Neural cell (in vitro differentiated cells): ENCODE measurements at regions not wholly inside any gene's neighbourhood (a gene's known extent, or its start where the extent isn't known, plus 50 kb on each side); places are given as distances from the start of the nearest gene placed in this dataset.

Experiments
- H2AFZ ChIP-seq: fragments of 200-600, 300-800 bp; sonication (generic), shearing (Covaris generic); 2 replicates; pipeline ENCODE4 v1.6.0; 2014; ENCODE audit warnings: low read depth, mild to moderate bottlenecking, antibody characterized with exemption, low read length, moderate library complexity
- H3F3A ChIP-seq: fragments of 200-600 bp; shearing (Covaris generic); 2 replicates; pipeline ENCODE4 v1.6.1; 2016; ENCODE audit warnings: mild to moderate bottlenecking, moderate library complexity, mixed read lengths, antibody characterized with exemption, low read length; ENCODE audit not compliant: insufficient read depth, poor library complexity, severe bottlenecking
- H3K27ac ChIP-seq: fragments of 200-600, 300-800 bp; sonication (generic), shearing (Covaris generic); 2 replicates; pipeline ENCODE4 v1.5.1; 2014; ENCODE audit warnings: mild to moderate bottlenecking, low read length, moderate library complexity
- H3K27me3 ChIP-seq: fragments of 300-800, 200-600 bp; sonication (generic), shearing (Covaris generic); 2 replicates; pipeline ENCODE4 v1.6.0; 2014; ENCODE audit warnings: mild to moderate bottlenecking, low read depth, low read length, moderate library complexity; ENCODE audit not compliant: insufficient read depth
- H3K36me3 ChIP-seq: fragments of 300-800, 200-600 bp; sonication (generic), shearing (Covaris generic); 2 replicates; pipeline ENCODE4 v1.5.1; 2014; ENCODE audit warnings: mild to moderate bottlenecking, antibody characterized with exemption, low read length, moderate library complexity; ENCODE audit not compliant: insufficient read depth
- H3K4me2 ChIP-seq: fragments of 300-800, 200-600 bp; sonication (generic), shearing (Covaris generic); 2 replicates; pipeline ENCODE4 v1.6.0; 2014; ENCODE audit warnings: mild to moderate bottlenecking, low read length
- H3K4me3 ChIP-seq: fragments of 300-800, 200-600 bp; sonication (generic), shearing (Covaris generic); 2 replicates; pipeline ENCODE4 v1.5.1; 2014; ENCODE audit warnings: mild to moderate bottlenecking, low read length, moderate library complexity
- H3K79me2 ChIP-seq: fragments of 200-600 bp; shearing (Covaris generic); replicated peaks from 2 replicates; pipeline ENCODE4 v1.6.0; 2014; ENCODE audit warnings: mild to moderate bottlenecking, low read length, moderate library complexity; ENCODE audit not compliant: insufficient read depth
- H3K9ac ChIP-seq: fragments of 300-800, 200-600 bp; sonication (generic), shearing (Covaris generic); 2 replicates; pipeline ENCODE4 v1.6.1; 2016; ENCODE audit warnings: mild to moderate bottlenecking, low read length, mixed read lengths
- H3K9me2 ChIP-seq: fragments of 200-600 bp; shearing (Covaris generic); 2 replicates; pipeline ENCODE4 v1.6.1; 2016; ENCODE audit warnings: mild to moderate bottlenecking, low read length, mixed read lengths; ENCODE audit not compliant: insufficient read depth
- H3K9me3 ChIP-seq: fragments of 200-600, 300-800 bp; sonication (generic), shearing (Covaris generic); 2 replicates; pipeline ENCODE4 v1.6.1; 2016; ENCODE audit warnings: mild to moderate bottlenecking, mixed run types, low read length, moderate library complexity, mixed read lengths
- H4K20me1 ChIP-seq: fragments of 200-600 bp; shearing (Covaris generic); 2 replicates; pipeline ENCODE4 v1.6.1; 2016; ENCODE audit warnings: mild to moderate bottlenecking, mixed run types; ENCODE audit not compliant: insufficient read depth
- EP300 ChIP-seq: fragments of 450-650 bp; conservative IDR thresholded peaks from 2 replicates; pipeline ENCODE4 v1.6.1; 2014; ENCODE audit warnings: antibody characterized with exemption, mild to moderate bottlenecking, moderate library complexity; ENCODE audit not compliant: poor library complexity, severe bottlenecking
- EZH2 ChIP-seq: fragments of 200-600, 300-800 bp; shearing (Covaris generic), sonication (generic); IDR thresholded peaks from 2 replicates; pipeline ENCODE4 v1.6.1; 2014; ENCODE audit warnings: antibody characterized with exemption, low read length, borderline replicate concordance, mild to moderate bottlenecking; ENCODE audit not compliant: insufficient read depth, poor library complexity, severe bottlenecking
- MXI1 ChIP-seq: fragments of 450-650 bp; conservative IDR thresholded peaks from 2 replicates; pipeline ENCODE4 v1.6.1; 2014; ENCODE audit warnings: antibody characterized with exemption, mild to moderate bottlenecking; ENCODE audit not compliant: poor library complexity, severe bottlenecking
- POLR2AphosphoS5 ChIP-seq: IDR thresholded peaks from 2 replicates; pipeline ENCODE4 v1.6.1; 2012
- RAD21 ChIP-seq: fragments of 450-650 bp; conservative IDR thresholded peaks from 2 replicates; pipeline ENCODE4 v1.6.1; 2014; ENCODE audit warnings: antibody characterized with exemption, mild to moderate bottlenecking, moderate library complexity
- SMC3 ChIP-seq: fragments of 450-650 bp; conservative IDR thresholded peaks from 2 replicates; pipeline ENCODE4 v1.6.1; 2014; ENCODE audit warnings: antibody characterized with exemption, mild to moderate bottlenecking, moderate library complexity; ENCODE audit not compliant: poor library complexity
- TAF1 ChIP-seq: IDR thresholded peaks from 2 replicates; pipeline ENCODE4 v1.6.1; 2012; ENCODE audit warnings: low read depth
- TF ChIP-seq, protein P1 (sequence below): IDR thresholded peaks from 2 replicates; pipeline ENCODE4 v1.6.1; 2012; ENCODE audit warnings: borderline replicate concordance
- TF ChIP-seq, protein P2 (sequence below): fragments of 450-650 bp; IDR thresholded peaks from 2 replicates; pipeline ENCODE4 v1.5.1; 2014; ENCODE audit warnings: antibody characterized with exemption, mild to moderate bottlenecking, moderate library complexity; ENCODE audit not compliant: poor library complexity, severe bottlenecking

DNA sequence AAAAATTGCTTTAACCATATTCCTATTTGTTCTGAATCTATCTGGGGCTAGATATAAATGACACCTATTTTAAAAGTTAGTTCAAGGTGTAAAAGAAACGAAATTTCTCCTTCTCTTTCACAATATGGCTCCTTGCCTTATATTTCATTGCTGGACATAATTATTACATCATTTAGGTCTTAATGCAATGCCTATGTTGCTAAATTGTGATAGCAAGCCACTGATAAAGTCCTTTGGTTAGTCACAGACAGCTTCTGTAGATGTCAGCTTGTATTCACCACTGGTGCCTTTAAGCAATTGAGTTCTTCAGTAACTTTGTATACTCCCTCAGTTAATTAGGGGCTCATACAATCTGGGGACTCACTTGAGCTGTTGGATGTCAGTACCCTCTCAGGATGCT is 1236.6 kb downstream of the GATA3 start:
- Histone ChIP-seq H2AFZ (no peak overlapping the region), H3K4me2 (no peak overlapping the region), H3K27me3 (no peaks in the 10 kb centered on the region), H3K27ac (no peak overlapping the region), H3K9me3 (no peaks in the 10 kb centered on the region), H3K9me2 (no peaks in the 10 kb centered on the region), H3K4me3 (no peak overlapping the region), H3K79me2 (no peaks in the 10 kb centered on the region), H3F3A (no peaks in the 10 kb centered on the region), H4K20me1 (no peaks in the 10 kb centered on the region), H3K36me3 (no peaks in the 10 kb centered on the region), H3K9ac (no peak overlapping the region)
- TF ChIP-seq TAF1 (no peak), EZH2 (no peak), POLR2AphosphoS5 (no peak), SMC3 (no peak), MXI1 (no peak), RAD21 (no peak), EP300 (no peak)
- TF ChIP-seq, protein P1, sequence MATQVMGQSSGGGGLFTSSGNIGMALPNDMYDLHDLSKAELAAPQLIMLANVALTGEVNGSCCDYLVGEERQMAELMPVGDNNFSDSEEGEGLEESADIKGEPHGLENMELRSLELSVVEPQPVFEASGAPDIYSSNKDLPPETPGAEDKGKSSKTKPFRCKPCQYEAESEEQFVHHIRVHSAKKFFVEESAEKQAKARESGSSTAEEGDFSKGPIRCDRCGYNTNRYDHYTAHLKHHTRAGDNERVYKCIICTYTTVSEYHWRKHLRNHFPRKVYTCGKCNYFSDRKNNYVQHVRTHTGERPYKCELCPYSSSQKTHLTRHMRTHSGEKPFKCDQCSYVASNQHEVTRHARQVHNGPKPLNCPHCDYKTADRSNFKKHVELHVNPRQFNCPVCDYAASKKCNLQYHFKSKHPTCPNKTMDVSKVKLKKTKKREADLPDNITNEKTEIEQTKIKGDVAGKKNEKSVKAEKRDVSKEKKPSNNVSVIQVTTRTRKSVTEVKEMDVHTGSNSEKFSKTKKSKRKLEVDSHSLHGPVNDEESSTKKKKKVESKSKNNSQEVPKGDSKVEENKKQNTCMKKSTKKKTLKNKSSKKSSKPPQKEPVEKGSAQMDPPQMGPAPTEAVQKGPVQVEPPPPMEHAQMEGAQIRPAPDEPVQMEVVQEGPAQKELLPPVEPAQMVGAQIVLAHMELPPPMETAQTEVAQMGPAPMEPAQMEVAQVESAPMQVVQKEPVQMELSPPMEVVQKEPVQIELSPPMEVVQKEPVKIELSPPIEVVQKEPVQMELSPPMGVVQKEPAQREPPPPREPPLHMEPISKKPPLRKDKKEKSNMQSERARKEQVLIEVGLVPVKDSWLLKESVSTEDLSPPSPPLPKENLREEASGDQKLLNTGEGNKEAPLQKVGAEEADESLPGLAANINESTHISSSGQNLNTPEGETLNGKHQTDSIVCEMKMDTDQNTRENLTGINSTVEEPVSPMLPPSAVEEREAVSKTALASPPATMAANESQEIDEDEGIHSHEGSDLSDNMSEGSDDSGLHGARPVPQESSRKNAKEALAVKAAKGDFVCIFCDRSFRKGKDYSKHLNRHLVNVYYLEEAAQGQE = no peak
- TF ChIP-seq, protein P2, sequence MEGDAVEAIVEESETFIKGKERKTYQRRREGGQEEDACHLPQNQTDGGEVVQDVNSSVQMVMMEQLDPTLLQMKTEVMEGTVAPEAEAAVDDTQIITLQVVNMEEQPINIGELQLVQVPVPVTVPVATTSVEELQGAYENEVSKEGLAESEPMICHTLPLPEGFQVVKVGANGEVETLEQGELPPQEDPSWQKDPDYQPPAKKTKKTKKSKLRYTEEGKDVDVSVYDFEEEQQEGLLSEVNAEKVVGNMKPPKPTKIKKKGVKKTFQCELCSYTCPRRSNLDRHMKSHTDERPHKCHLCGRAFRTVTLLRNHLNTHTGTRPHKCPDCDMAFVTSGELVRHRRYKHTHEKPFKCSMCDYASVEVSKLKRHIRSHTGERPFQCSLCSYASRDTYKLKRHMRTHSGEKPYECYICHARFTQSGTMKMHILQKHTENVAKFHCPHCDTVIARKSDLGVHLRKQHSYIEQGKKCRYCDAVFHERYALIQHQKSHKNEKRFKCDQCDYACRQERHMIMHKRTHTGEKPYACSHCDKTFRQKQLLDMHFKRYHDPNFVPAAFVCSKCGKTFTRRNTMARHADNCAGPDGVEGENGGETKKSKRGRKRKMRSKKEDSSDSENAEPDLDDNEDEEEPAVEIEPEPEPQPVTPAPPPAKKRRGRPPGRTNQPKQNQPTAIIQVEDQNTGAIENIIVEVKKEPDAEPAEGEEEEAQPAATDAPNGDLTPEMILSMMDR = no peak

DNA sequence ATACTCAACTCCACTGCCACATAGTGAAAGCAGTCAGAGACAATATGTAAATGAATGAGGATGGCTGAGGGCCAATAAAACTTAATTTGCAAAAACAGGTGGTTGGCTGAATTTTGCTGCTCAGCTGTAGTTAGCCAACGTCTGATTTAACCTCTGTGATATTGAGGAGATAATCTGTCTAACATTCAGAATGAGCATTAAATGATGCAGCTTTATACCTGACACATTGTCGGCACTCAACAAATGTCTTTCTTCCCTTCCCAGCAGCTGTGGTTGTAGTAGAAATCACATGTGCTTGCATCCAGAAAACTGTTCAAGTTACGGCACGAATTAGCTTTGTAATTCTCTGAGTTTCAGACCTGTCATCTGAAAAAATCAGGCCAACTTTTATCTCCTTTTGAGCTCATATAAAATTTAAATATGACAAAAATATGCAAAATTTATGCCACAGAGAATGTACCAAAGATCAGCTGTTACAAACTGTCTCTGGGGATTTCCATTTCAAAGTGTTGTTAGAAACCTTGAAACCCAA is 1239.7 kb downstream of the GATA3 start:
- Histone ChIP-seq H3K79me2 (no peaks in the 10 kb centered on the region), H3K27ac (no peak overlapping the region), H3K9ac (no peak overlapping the region), H2AFZ (no peak overlapping the region), H3K4me2 (no peak overlapping the region), H3K4me3 (no peak overlapping the region), H4K20me1 (no peaks in the 10 kb centered on the region), H3K9me3 (no peaks in the 10 kb centered on the region), H3K27me3 (no peaks in the 10 kb centered on the region), H3K9me2 (no peaks in the 10 kb centered on the region), H3K36me3 (no peaks in the 10 kb centered on the region), H3F3A (no peaks in the 10 kb centered on the region)
- TF ChIP-seq EZH2 = no peak
- TF ChIP-seq RAD21 = no peak
- TF ChIP-seq, protein P1 = no peak
- no peak for TF ChIP-seq TAF1
- no peak for TF ChIP-seq EP300
- TF ChIP-seq, protein P2 = no peak
- TF ChIP-seq POLR2AphosphoS5 = no peak
- TF ChIP-seq SMC3 = no peak
- TF ChIP-seq MXI1 = no peak
